ENCODE measurements at regions not wholly inside any gene's neighbourhood (a gene's known extent, or its start where the extent isn't known, plus 50 kb on each side); places are given as distances from the start of the nearest gene placed in this dataset.

GRCh38 chr4:23085249-23085568 is 392.5 kb downstream of the GBA3 start:
- TF ChIP-seq POLR2A (IDR thresholded peaks at IDR 0.05; ENCODE audit: low read depth, low read length) (no peak), MAFK (IDR thresholded peaks at IDR 0.05; ENCODE audit: low read depth, low read length) (no peak), MXI1 (IDR thresholded peaks at IDR 0.05; ENCODE audit: borderline replicate concordance, low read depth, low read length) (no peak), ELK1 (IDR thresholded peaks at IDR 0.05; ENCODE audit: borderline replicate concordance, low read depth, low read length) (no peak), MAZ (IDR thresholded peaks at IDR 0.05; ENCODE audit: borderline replicate concordance, low read depth, low read length) (no peak), CTCF (conservative IDR thresholded peaks at IDR 0.05; ENCODE audit: low read depth, low read length) (no peak), BHLHE40 (IDR thresholded peaks at IDR 0.05; ENCODE audit: low read depth, low read length) (no peak), NFE2L2 (IDR thresholded peaks at IDR 0.05; ENCODE audit: low read depth, low read length) (no peak), RAD21 (IDR thresholded peaks at IDR 0.05; ENCODE audit: low read length) (no peak), CHD1 (IDR thresholded peaks at IDR 0.05; ENCODE audit: low read depth, low read length) (no peak), RFX5 (IDR thresholded peaks at IDR 0.05; ENCODE audit: low read depth, low read length) (no peak), CEBPB (IDR thresholded peaks at IDR 0.05; ENCODE audit: low read depth, low read length) (no peak), RCOR1 (IDR thresholded peaks at IDR 0.05; ENCODE audit: insufficient replicate concordance, low read length) (no peak), USF2 (IDR thresholded peaks at IDR 0.05; ENCODE audit: low read depth, low read length) (no peak), SMC3 (IDR thresholded peaks at IDR 0.05; ENCODE audit: low read depth, low read length) (no peak), FOS (IDR thresholded peaks at IDR 0.05; ENCODE audit: low read depth, low read length) (no peak)
- intact Hi-C loops (cut with micrococcal nuclease) = no loop called here
- no peaks in the 10 kb centered on the region for H4K20me1 ChIP-seq (ENCODE audit: insufficient read depth, low read length)
- H2BK15ac ChIP-seq (ENCODE audit: low read depth, low read length) = no peak overlapping the region
- H2BK5ac ChIP-seq (ENCODE audit: low read depth, low read length, poor library complexity, severe bottlenecking) = no peak overlapping the region
- no peak overlapping the region for H3K18ac ChIP-seq (ENCODE audit: low read depth, low read length)
- H3K4ac ChIP-seq (ENCODE audit: low read depth, low read length) = no peak overlapping the region
- H3K14ac ChIP-seq (replicated peaks; ENCODE audit: low read depth, low read length) = no peak overlapping the region
- H3K56ac ChIP-seq (ENCODE audit: extremely low read depth, insufficient read depth, low read length) = no peak overlapping the region
- H3K27ac ChIP-seq (ENCODE audit: insufficient read depth, low read length) = no peak overlapping the region
- H2BK20ac ChIP-seq (ENCODE audit: low read depth, low read length) = no peak overlapping the region
- no peak overlapping the region for H3K23ac ChIP-seq (ENCODE audit: low read depth, low read length)
- H2AK9ac ChIP-seq (replicated peaks; ENCODE audit: low read depth, low read length, poor library complexity) = no peak overlapping the region
- DNase-seq (no peak), ATAC-seq (ENCODE audit: low read depth) (no peak)
- no CpG with 5 or more reads among the region's 2 CpGs for WGBS, 2 experiments (ENCODE audit: extremely low coverage in 2 of 2, insufficient read length in 1 of 2)
- H3K4me2 ChIP-seq (ENCODE audit: low read depth, low read length) = no peak overlapping the region
- no peak overlapping the region for H4K8ac ChIP-seq (ENCODE audit: low read depth in 2 of 2, low read length in 2 of 2)
- H3K9ac ChIP-seq (ENCODE audit: low read depth, low read length) = no peak overlapping the region
- no peak overlapping the region for H2AK5ac ChIP-seq (ENCODE audit: low read depth, low read length)
- no peak overlapping the region for H2AFZ ChIP-seq (replicated peaks; ENCODE audit: low read length, poor library complexity)
- no peak overlapping the region for H3K4me3 ChIP-seq (ENCODE audit: insufficient read depth, low read depth, low read length)
- ChIA-PET POLR2A (ENCODE audit: unreplicated experiment) (no interaction called here), CTCF (no interaction called here)
- BruUV-seq (replicated peaks) = no TSS peak
- H2BK120ac ChIP-seq (ENCODE audit: low read depth, low read length) = no peak overlapping the region
- dilution Hi-C loops (cut with HindIII; ENCODE audit: low sequenced_read_pairs, unreplicated experiment) = no loop called here
- H4K5ac ChIP-seq (ENCODE audit: low read depth, low read length) = no peak overlapping the region
- H3K36me3 ChIP-seq (ENCODE audit: control insufficient read depth, insufficient read depth, low read length) = no peaks in the 10 kb centered on the region
- H3K27me3 ChIP-seq (ENCODE audit: control insufficient read depth, insufficient read depth, low read length) = no peaks in the 10 kb centered on the region
- in situ Hi-C loops (cut with MboI; ENCODE audit: low sequenced_read_pairs) = no loop called here
- H3K9me1 ChIP-seq (ENCODE audit: insufficient read depth, low read length) = no peaks in the 10 kb centered on the region
- no peak overlapping the region for H4K91ac ChIP-seq (ENCODE audit: insufficient read depth, low read depth, low read length)
- H3K79me1 ChIP-seq (ENCODE audit: low read depth in 1 of 2, low read length in 2 of 2) = no peaks in the 10 kb centered on the region
- peaks cover under 1% of the 10 kb centered on the region; the same call in 1 of the 2 replicates for H3K9me3 ChIP-seq (ENCODE audit: control insufficient read depth, insufficient read depth, low read length)
- H3K4me1 ChIP-seq (ENCODE audit: control insufficient read depth, insufficient read depth, low read length) = no peaks in the 10 kb centered on the region
